Mammary epithelial cell (primary cell): ENCODE measurements at regions not wholly inside any gene's neighbourhood (a gene's known extent, or its start where the extent isn't known, plus 50 kb on each side); places are given as distances from the start of the nearest gene placed in this dataset.

ENCODE experiments used
- EZH2 ChIP-seq: IDR thresholded peaks from 2 replicates; pipeline ENCODE4 v1.6.1; 2012; ENCODE audit warnings: low read length, inconsistent platforms, borderline replicate concordance
- TF ChIP-seq, protein P1 (sequence below), 2 donors: IDR thresholded peaks in 1 of 2; conservative IDR thresholded peaks in 1 of 2; 2 replicates each; pipeline ENCODE4 v1.5.1; 2011 to 2012; ENCODE audit warnings: inconsistent platforms in 2 of 2, low read length in 2 of 2, mild to moderate bottlenecking in 2 of 2, control low read depth in 1 of 2, low read depth in 1 of 2; ENCODE audit not compliant: insufficient read depth in 1 of 2; ENCODE audit errors: extremely low read depth in 1 of 2

DNA sequence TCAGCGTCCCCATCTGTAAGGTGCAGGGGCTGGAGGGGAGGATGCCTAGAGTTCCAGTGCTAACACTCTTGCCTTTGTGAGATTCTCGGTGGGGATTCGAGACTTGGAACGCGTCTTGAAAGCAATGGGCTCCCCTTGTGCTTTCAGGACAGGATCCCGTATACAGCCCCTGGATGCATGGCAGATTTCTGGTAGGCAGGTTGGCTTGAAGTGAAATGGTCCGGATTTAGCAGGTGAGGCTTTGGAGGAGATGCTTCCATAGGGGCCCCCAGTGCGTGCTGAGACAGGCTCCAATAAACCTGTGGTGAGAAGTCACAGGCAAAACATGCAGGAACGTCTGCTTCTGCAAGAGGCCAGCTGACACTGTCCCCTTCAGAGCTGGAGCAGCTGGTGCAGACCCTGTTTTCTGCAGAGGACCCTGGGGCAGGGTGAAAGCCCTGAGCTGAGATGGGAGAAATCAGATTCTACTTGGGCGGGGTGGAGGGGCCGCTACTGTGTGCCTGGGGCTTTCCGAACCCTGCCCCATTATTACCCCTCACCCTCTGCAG lies 270.4 kb downstream of the PTPRU start:
- TF ChIP-seq EZH2 = no peak
- TF ChIP-seq, protein P1, sequence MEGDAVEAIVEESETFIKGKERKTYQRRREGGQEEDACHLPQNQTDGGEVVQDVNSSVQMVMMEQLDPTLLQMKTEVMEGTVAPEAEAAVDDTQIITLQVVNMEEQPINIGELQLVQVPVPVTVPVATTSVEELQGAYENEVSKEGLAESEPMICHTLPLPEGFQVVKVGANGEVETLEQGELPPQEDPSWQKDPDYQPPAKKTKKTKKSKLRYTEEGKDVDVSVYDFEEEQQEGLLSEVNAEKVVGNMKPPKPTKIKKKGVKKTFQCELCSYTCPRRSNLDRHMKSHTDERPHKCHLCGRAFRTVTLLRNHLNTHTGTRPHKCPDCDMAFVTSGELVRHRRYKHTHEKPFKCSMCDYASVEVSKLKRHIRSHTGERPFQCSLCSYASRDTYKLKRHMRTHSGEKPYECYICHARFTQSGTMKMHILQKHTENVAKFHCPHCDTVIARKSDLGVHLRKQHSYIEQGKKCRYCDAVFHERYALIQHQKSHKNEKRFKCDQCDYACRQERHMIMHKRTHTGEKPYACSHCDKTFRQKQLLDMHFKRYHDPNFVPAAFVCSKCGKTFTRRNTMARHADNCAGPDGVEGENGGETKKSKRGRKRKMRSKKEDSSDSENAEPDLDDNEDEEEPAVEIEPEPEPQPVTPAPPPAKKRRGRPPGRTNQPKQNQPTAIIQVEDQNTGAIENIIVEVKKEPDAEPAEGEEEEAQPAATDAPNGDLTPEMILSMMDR (conservative IDR thresholded peaks at IDR 0.05 in 1 of 2, IDR thresholded peaks at IDR 0.05 in 1 of 2; ENCODE audit: extremely low read depth in 1 of 2, insufficient read depth in 1 of 2, low read depth in 1 of 2, low read length in 2 of 2) = no peak
